ENCODE measurements at regions not wholly inside any gene's neighbourhood (a gene's known extent, or its start where the extent isn't known, plus 50 kb on each side); places are given as distances from the start of the nearest gene placed in this dataset.

GRCh38 chr16:9580025-9580424, 488.6 kb downstream of the HAPSTR1 start:
- no peak for DNase-seq (ENCODE audit: extremely low read depth, low read depth)
- no peak for TF ChIP-seq CTCF (IDR thresholded peaks at IDR 0.05; ENCODE audit: low read depth, low read length)

- no peak for TF ChIP-seq CTCF (IDR thresholded peaks at IDR 0.05; ENCODE audit: low read depth, low read length)
- DNase-seq (ENCODE audit: extremely low read depth, low read depth), result no peak
These were observed 502.0 kb downstream of the HAPSTR1 start for GRCh38 chr16:9593440-9593839.

- DNase-seq (ENCODE audit: extremely low read depth, low read depth), result no peak
- TF ChIP-seq CTCF (IDR thresholded peaks at IDR 0.05; ENCODE audit: low read depth, low read length), result no peak
These were observed 502.6 kb downstream of the HAPSTR1 start for GRCh38 chr16:9594047-9594446.

- no peak for TF ChIP-seq CTCF (IDR thresholded peaks at IDR 0.05; ENCODE audit: low read depth, low read length)
- DNase-seq (ENCODE audit: extremely low read depth, low read depth), result no peak
These were observed 503.5 kb downstream of the HAPSTR1 start for GRCh38 chr16:9594946-9595345.

GRCh38 chr16:9595393-9595792, 503.9 kb downstream of the HAPSTR1 start:
- DNase-seq (ENCODE audit: extremely low read depth, low read depth), result no peak
- no peak for TF ChIP-seq CTCF (IDR thresholded peaks at IDR 0.05; ENCODE audit: low read depth, low read length)

GRCh38 chr16:9596788-9597187, 505.3 kb downstream of the HAPSTR1 start:
- no peak for TF ChIP-seq CTCF (IDR thresholded peaks at IDR 0.05; ENCODE audit: low read depth, low read length)
- no peak for DNase-seq (ENCODE audit: extremely low read depth, low read depth)

GRCh38 chr16:9597967-9598730, 506.7 kb downstream of the HAPSTR1 start:
- no peak for TF ChIP-seq CTCF (IDR thresholded peaks at IDR 0.05; ENCODE audit: low read depth, low read length)
- DNase-seq (ENCODE audit: extremely low read depth, low read depth), result no peak
